NCI-H146 treated with DMSO at 0.1 percent for 48 hours (cell line): ENCODE measurements at regions not wholly inside any gene's neighbourhood (a gene's known extent, or its start where the extent isn't known, plus 50 kb on each side); places are given as distances from the start of the nearest gene placed in this dataset.

Experiments
- DNase-seq: peaks from one replicate; lab custom pipeline; 2025; ENCODE audit not compliant: unreplicated experiment; lab: John Stamatoyannopoulos, UW

DNA sequence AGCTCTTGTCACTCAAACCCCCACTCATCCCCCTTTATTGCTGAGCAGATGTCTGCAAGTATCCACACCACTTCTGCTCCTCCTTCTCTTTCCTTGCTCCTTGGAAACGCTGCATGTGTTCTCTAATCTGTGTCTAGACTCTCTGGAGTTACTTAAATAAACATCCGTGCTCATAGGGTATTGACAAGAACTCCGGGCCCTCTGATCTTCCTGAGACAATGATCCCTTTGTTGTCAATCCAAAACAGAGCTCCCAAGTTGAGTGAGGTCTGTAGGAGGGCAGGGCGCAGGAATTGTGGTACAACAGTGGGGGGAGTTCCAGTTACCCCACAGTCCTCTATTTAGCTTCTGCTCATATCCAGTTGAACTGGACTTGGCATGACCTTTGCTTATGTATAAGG is 489.0 kb downstream of the SNAPC1 start:
- DNase-seq, result no peak

DNA sequence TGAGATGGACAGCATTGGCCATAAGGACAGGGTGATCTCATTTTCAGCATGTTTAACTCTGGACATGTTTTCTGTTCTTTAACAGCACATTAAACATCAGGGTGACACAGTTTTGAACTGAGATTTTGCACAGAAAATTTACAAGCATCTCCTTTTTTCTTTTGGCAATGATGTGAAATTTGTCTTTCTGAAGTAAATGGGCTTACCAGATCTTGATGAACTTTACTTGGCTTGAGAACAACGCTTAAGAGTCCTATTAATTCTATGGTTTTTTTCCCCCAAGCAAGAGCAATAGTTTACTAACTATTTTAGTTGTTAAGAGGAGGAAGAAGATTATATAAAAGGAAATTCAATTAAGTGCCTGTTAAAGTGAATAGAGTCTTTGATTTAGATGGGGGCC is 491.0 kb downstream of the SNAPC1 start:
- DNase-seq, result no peak

DNA sequence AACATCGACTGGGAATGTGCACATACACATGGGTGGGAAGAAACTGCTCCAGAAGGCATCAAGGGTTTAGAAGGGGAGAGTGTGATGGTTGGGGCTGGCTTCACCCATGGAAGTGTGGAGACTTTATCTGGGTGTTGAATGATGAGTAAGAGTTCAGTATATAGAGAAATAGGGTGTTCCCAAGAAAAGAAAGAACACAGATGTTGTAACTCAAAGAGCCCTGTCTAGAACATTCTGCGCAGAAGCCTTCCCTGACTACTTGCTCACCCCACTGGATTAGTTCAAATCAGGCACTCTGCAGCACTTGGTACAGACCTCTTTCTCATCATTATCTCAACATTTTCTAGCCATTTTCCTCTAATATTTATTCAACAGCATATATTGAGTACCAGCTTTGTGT is 491.7 kb downstream of the SNAPC1 start:
- no peak for DNase-seq

DNA sequence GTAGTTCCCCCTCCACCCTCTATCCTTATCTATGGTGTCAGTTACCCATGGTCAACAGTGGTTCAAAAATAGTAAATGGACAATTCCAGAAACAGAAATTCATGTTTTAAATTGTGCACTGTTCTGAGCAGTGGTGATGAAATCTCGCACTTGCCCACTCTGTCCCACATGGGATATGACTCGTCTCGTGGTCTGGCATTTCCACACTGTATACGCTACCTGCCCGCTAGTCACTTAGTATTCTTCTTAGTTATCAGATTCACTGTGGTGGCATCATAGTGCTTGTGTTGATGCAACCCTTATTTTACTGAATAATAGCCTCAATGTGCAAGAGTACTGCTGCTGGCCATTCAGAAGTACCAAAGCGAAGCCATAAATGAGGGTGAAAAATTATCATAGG is 507.0 kb downstream of the SNAPC1 start:
- DNase-seq, result no peak

DNA sequence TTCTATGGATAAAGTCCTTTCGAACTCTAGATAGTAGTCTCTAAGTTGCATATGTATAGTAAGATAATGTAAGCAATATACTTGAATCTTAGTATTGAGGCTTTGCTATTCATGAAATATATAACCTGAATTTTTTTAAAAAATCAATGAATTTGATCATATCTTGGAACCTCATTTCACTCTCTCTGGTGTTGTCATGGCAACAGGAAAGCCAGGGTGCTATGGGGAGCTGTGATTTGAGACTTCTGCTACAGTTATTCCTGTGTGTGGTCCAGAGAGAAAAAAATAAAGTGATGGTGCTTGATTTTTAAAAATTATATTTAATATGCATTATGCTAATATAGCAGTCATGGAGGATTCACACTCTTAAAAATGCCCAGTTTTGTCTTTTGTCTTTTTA is 508.0 kb downstream of the SNAPC1 start:
- no peak for DNase-seq

DNA sequence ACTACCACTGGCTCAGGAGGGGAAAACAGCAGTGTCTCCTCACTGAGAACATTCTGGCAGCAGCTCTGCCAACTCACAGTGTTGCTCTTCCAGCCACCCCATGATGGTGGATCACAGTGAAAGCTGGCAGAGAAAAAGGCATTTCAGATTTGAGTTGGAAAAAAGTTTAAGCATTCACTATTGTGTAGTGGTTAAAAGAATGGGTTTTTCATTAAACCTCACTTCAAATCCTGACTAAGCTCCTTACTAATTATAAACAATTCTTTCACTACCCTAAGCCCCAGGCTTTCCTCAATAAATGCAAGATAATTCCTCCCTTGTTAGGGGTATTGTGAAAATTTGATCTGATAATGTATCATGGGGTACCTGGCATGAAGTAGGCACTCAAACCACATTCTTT is 518.1 kb downstream of the SNAPC1 start:
- DNase-seq, result no peak

DNA sequence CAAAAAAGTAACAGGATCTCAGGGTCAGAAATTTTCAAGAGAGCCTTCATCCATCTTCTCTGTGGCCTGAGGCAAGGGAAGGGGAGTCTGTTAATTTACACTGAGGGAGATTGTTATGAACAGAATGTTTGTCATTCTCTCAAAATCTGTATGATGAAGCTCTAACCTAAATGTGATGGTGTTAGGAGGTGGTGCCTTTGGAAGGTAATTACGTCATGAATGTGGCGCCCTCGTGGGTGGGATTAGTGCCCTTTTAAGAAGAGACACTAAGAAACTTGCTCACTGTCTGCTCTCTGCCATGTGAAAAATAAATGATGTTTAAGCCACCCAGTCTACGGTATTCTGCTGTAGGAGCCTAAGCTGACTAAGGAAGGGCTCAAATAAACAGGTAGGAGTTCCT is 521.6 kb downstream of the SNAPC1 start:
- DNase-seq, result no peak

DNA sequence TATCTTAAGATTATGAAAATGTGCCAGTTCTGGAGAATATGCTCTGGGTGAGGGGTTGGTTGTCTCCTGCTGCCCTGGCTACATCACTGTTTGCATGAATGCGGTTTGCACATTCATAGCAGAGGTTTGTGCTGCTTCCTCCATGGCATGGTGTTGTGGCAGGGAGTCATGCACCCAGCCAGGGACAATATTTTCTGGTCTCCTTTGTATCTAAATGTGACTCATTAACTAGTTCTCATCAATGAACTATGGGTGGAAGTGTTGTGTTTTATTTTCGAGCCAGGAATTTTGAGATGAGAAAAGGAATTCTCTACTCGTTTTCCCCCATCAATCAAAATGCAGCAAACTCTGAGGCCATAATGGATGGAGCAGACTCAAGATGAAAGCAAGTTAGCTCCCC is 527.3 kb downstream of the SNAPC1 start:
- no peak for DNase-seq

DNA sequence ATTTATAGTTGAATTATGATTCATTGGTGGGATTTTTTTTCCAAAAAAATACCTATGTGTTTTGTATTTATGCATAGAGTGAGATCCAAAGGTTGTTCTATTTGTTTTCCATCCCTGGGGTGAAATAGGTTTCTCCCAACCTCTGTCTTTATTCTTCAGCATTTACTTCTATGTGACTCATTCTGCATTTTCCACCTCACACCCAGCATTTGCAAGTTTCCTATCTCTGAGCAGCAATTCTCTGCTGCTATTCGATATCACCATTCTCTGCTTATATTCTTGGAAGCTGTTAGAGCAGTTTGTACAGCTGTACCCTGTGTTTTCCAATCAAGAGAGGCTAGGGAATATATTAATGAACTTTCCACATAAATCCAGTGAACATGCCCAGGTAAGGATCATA is 538.9 kb downstream of the SNAPC1 start:
- DNase-seq, result no peak

DNA sequence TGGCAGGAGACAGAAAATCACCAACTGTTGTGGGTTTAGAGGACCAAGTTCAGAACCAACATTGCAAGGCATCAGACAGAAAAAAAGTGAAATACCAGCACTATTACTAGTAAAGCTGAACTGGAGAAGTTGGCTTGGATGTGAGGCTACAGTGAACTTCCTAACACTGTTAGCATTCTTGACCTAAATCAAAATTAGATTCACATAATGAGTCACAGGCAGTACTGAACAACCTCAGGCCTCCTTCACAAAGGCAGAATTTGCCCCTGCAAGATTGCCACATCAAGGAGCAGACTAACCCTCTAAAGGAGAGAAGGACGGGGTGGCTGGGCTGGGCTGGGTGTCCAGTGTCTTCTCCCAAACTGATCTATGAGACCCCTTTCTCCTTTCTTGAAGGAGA is 539.7 kb downstream of the SNAPC1 start:
- DNase-seq, result no peak

DNA sequence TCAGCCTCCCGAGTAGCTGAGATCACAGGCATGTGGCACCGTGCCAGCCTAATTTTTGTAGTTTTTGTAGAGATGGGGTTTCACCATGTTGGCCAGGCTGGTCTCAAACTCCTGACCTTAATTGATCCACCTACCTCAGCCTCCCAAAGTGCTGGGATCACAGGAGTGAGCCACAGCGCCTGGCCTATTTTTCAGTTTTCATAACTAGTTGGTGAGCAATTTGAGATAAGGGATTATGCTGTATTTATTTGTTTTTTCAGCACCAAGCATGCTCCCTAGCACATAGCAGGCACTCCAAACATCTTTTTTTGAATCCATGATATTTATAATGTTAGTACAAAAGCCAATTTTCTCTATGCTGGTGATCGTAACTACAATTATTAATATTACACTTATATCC is 541.2 kb downstream of the SNAPC1 start:
- no peak for DNase-seq

DNA sequence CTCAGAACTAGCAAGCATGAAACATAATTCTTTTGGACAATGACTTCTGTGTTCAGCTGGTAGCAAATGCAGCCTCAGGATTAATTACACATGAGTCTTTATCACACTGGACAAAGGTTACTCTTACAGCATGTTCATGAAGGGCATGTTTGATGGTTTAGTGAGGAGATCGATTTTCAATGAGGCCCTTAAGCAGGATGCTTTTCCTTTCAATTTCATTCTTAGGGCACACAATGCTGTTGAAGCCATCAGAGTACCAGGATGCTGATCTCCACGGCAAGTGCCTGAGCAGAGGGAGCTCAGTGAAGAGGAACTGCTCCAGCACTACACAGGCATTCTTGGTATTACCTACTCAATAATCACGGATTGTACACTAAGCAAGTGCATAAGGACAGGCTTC is 542.0 kb downstream of the SNAPC1 start:
- DNase-seq, result peak; percentile 32

DNA sequence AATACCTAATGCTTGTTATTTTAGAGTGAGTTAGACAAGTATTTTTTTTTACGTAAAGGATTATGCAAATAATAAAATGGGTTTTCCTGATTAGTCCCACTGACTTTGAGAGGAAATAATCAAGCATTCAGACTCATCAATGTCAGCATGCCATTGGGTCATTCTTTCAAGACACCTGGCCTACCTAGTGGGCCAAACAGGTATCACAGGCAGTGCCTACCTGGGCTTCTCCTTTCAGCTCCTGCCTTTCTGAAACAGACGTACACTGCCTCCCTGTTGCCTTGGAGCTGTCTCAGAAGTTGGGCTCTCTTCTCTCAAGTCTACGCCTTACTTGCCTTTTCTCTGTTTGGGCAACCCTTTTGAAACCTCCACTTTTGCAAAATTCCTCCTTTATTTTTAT is 545.6 kb downstream of the SNAPC1 start:
- no peak for DNase-seq

DNA sequence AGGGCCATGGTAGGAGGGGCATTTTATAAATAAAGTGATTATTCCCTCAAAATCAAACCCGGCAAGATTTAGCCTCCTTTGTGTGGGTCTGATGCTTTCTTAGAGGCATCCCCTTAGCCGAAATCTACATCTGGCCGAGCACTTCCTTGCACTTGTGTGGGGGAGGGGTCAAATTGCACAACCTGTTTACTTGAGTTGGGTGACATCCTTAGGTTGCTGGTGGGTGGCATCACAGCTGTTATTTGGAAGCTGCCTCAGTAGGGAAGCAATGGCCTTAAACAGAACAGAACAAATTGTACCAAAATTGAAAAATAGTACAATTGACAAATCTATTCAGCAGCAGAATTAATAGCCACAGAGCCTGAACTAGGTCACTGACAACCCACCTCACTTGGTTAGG is 546.1 kb downstream of the SNAPC1 start:
- DNase-seq, result no peak

DNA sequence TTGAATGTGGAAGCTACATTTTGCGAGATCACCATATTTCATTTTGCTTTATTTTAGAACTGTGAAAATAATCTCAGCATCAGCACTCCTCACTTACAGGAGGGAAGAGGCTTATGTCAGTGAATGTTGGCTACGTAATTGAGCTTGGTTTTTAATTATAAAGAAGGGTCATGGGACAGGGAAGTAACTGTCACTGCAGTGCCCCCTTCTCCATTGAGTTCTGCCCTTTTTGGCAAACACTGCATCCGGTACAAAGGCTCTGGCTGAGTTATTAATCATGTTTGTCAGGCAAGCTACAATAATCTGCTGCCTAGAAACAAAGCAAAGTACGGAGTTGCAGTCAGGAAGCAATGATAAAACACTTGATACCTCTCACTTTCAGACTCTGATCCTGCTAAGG is 546.7 kb downstream of the SNAPC1 start:
- DNase-seq, result no peak

DNA sequence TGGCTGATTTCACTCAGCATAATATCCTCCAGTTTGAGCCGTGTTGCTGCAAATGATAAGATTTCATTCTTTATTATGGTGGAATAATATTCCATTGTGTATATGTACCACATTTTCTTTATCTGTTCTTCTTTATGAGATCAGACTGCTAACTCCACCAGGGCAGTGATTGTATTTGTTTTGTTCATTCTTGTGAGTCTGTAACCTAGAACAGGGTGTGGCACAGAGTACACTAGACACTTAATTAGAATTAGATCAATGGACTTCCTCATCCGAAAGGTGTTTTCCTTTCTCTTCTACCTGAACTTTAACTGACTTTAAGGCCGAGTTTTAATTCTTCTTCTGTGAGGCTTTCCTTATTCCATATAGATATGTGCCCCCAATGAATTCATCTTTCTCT is 551.0 kb downstream of the SNAPC1 start:
- no peak for DNase-seq

DNA sequence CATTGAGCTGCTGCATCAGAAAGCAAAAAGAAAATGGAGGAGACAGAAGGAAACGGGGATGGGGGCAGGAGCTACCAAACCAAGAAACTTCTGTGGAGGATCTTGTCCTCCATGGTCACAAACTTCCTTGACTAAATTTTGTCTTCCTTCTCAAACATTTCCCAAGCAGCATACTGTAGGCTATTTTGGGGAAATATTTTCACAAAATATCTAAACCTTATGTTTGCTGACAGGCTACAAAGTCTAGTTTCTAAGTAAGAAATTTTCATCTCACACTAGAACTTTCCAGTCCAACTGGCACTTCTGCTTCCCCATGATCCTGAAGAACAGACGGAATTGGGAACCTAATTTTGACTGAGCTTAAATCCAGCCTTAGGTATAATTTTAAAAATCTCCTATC is 552.0 kb downstream of the SNAPC1 start:
- no peak for DNase-seq

DNA sequence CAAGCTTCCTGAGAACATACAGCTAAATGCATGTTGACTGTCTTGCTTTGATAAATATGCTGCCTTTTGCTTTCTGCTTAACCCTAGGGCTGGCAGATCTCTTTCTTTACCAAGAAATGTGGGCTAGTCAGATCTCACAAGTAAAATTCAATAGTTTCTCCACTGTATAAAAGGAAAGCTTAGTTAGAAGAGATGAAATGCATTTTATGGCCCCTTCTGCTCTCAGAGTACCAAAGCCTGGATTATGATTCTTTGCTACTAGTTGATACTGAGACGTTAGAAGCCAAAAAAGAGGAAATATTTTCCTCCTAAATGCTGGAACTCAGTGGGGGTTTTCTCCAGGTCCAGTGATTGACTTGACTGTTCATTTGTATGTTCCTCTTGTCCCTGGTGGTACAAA is 552.7 kb downstream of the SNAPC1 start:
- DNase-seq, result no peak

DNA sequence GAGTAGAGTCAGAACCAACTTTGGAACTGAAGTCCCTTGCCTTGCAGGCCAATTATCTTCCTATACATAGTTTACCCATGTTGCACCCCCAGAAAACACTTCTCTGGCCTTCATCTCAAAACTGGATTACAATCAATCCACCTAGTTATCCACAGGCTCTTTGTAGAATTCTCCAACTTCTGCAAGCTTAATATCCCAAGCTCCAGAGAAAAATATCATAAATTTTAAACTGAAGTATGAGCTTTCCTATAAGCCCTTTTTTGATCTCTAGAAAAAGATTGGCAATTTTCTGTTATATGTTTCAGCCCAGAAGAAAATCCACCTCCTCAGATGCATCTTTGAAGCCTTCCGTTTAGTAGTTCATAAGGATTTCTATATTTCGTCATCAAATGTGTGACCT is 553.4 kb downstream of the SNAPC1 start:
- no peak for DNase-seq

DNA sequence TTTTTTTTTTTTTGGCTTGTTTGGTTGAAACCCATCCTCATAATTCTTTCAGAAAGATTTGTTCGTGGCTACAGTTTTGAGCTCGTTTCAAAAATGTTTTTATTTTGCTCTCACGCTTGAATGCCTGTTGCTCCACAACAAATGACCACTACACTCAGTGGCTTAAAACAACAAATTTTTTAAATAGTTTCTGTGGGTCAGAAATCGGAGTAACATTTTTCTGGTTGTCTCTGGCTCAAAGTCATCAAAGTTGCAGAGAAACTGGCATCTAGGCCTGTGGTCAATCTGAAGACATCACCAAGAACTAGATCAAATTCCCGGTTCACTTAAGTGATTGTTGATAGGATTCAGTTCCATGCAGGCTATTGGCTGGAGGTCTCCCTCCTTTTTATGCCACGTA is 560.0 kb downstream of the SNAPC1 start:
- no peak for DNase-seq

DNA sequence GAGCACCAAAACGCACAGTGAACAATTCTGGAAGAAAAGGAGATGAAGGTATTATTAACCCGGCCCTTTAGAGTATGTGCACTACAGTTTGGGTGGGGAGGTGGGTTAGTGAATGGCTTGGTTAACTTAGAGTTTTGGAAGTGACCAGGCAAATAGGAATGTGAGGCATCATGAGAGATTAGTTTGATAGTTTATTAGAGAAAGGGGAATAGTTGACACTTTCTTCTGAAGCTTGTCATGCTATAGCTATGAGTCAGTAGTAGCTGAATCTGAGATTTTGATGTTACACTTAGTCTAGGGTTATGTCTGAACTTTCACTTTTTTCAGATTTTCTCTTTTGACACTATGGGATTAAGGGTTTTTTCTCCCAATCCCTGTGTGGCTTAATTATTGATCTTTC is 567.2 kb downstream of the SNAPC1 start:
- DNase-seq, result no peak

DNA sequence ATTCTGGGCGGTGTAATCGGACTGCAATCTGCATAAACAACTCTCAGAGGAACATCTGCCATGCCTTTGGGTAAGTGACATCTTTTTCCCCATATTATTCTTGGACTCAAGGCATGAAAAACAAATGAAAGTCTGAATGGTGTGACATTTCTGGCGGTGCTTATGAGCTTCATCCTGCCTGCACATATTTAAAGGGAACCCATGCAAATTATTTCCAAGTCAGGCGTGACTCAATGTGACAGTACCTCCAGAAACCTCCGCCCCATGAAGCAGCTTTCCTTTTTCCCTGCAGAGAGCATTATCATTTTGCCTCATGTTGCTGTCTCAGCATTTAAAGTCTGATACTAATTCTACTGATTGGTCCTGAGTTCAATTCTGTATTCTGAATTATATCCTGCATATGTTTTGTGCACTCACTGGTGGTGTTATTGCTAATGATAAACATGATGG is 585.4 kb downstream of the SNAPC1 start:
- DNase-seq, result no peak

DNA sequence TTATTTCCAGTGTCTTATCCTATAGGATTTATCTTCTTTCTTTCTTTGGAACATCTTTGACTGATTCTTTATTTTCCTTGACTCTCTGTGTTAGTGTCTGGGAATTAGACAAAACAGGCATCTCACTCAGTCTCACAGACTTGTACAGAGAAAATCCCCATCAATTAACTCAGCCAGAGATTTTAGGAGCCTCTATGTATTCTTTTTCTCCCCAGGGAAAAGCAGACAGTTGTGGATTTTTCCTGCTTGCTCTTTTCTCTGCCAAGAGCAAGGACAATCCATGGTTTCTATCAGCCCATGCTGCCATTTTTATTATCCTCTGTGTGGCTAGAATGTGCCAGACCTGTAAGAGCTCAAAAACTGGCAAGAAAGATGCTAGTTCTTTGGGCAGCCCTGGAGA is 595.1 kb downstream of the SNAPC1 start:
- DNase-seq, result no peak

DNA sequence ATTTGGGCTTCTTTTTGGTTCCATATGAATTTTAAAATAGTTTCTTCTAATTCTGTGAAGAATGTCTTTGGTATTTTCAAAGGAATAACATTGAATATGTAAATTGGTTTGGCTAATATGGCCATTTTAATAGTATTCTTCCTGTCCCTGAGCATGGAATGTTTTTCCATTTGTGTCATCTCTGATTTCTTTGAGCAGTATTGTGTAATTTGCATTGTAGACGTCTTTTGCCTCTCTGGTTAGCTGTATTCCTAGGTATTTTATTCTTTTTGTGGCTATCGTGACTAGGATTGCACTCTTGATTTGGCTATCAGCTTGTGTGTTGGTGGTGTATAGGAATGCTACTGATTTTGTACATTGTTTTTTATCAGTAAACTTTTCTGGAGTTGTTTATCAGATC is 601.9 kb downstream of the SNAPC1 start:
- DNase-seq, result no peak
